Tibial artery (tissue), 4 donors: ENCODE measurements at regions not wholly inside any gene's neighbourhood (a gene's known extent, or its start where the extent isn't known, plus 50 kb on each side); places are given as distances from the start of the nearest gene placed in this dataset.

ENCODE experiments used
- DNase-seq, 2 donors: peaks; one replicate each; pipeline ENCODE4 v3.0.0-alpha.2; 2019
- H3K27ac ChIP-seq, 2 donors: fragments of 200-600 bp; sonication (generic) in 1 of 2; 1 replicate in 1 of 2; 2 replicates in 1 of 2; pipeline ENCODE4 v1.5.1; 2018 to 2019; ENCODE audit warnings: mild to moderate bottlenecking in 1 of 2
- H3K27me3 ChIP-seq, 2 donors: fragments of 200-600 bp; sonication (generic) in 1 of 2; one replicate each; pipeline versions ENCODE4 v1.5.1 to v1.6.0; 2016 to 2019
- H3K36me3 ChIP-seq, 3 donors: fragments of 200-600 bp; sonication (generic) in 2 of 3; one replicate each; pipeline ENCODE4 v1.5.1; 2016 to 2019; ENCODE audit warnings: mild to moderate bottlenecking in 2 of 3
- H3K4me1 ChIP-seq, 4 donors: fragments of 200-600 bp; sonication (generic) in 2 of 4; 1 replicate in 3 of 4; 2 replicates in 1 of 4; pipeline ENCODE4 v1.5.1; 2016 to 2019
- H3K4me3 ChIP-seq, 2 donors: fragments of 200-600 bp; sonication (generic) in 1 of 2; 1 replicate in 1 of 2; 2 replicates in 1 of 2; pipeline ENCODE4 v1.5.1; 2018 to 2019; ENCODE audit warnings: mild to moderate bottlenecking in 2 of 2
- H3K9me3 ChIP-seq, 3 donors: fragments of 200-600 bp; sonication (generic) in 1 of 3; one replicate each; pipeline ENCODE4 v1.5.1; 2016 to 2019
- intact Hi-C: fragments of 100-400 bp; cut with DNase I; formaldehyde crosslinking; loops from one replicate; pipeline ENCODE4 v1.15.0; 2023; ENCODE audit warnings: low total_unique reads
- TF ChIP-seq, protein P1 (sequence below), 2 experiments: fragments of 200-600 bp in 1 of 2; fragments of 450-650 bp in 1 of 2; IDR thresholded peaks; one replicate each; pipeline ENCODE4 v1.5.1; 2017 to 2019; ENCODE audit warnings: antibody characterized with exemption in 2 of 2, mild to moderate bottlenecking in 1 of 2, moderate library complexity in 1 of 2

DNA sequence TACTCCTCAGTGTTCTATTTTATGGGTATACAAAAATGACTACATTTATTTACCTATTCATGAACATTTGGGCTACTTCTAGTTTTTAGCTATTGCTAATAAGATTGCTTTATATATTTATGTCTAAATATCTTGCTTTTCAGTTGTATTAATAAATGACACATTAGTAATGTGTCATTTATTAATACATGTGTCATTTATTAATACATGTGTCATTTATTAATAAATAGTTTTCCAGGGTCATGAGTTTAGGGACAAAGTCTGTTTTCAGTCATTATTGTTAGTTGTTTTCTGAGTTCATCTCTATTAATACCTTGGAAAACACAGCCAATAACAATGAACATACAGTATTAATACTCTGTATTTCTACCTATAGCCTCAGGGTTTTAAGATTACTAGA, 1630.7 kb upstream of the IGFBP7 start:
- Histone ChIP-seq H3K4me1 (no peaks in the 10 kb centered on the region), H3K27ac (no peak overlapping the region), H3K27me3 (no peaks in the 10 kb centered on the region), H3K4me3 (no peak overlapping the region), H3K36me3 (no peaks in the 10 kb centered on the region), H3K9me3 (no peaks in the 10 kb centered on the region)
- intact Hi-C loops: no loop called here
- DNase-seq: no peak
- TF ChIP-seq, protein P1, sequence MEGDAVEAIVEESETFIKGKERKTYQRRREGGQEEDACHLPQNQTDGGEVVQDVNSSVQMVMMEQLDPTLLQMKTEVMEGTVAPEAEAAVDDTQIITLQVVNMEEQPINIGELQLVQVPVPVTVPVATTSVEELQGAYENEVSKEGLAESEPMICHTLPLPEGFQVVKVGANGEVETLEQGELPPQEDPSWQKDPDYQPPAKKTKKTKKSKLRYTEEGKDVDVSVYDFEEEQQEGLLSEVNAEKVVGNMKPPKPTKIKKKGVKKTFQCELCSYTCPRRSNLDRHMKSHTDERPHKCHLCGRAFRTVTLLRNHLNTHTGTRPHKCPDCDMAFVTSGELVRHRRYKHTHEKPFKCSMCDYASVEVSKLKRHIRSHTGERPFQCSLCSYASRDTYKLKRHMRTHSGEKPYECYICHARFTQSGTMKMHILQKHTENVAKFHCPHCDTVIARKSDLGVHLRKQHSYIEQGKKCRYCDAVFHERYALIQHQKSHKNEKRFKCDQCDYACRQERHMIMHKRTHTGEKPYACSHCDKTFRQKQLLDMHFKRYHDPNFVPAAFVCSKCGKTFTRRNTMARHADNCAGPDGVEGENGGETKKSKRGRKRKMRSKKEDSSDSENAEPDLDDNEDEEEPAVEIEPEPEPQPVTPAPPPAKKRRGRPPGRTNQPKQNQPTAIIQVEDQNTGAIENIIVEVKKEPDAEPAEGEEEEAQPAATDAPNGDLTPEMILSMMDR (IDR thresholded peaks at IDR 0.05): no peak

DNA sequence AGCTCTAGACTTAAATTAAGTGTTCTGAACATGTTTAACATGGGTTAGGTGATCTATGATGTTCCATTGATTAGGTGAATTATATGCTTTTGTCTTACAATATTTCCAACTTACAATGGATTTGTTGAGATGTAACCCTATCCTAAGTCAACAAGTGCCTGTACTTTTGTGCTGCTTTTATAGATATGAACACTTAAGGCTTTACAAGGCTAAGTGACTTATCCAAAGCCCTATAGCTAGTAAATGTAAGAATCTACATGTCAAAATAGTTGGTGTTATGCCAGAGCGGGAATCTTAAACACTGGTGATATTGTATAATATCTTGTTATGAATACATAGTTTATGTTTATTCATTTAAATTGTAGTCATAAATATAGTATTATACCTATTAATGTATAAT, 1629.1 kb upstream of the IGFBP7 start:
- no peaks in the 10 kb centered on the region for H3K4me1 ChIP-seq
- TF ChIP-seq, protein P1 (IDR thresholded peaks at IDR 0.05): no peak
- no peaks in the 10 kb centered on the region for H3K27me3 ChIP-seq
- no peak overlapping the region for H3K27ac ChIP-seq
- intact Hi-C loops: no loop called here
- H3K36me3 ChIP-seq: no peaks in the 10 kb centered on the region
- no peak overlapping the region for H3K4me3 ChIP-seq
- DNase-seq: no peak
- no peaks in the 10 kb centered on the region for H3K9me3 ChIP-seq

DNA sequence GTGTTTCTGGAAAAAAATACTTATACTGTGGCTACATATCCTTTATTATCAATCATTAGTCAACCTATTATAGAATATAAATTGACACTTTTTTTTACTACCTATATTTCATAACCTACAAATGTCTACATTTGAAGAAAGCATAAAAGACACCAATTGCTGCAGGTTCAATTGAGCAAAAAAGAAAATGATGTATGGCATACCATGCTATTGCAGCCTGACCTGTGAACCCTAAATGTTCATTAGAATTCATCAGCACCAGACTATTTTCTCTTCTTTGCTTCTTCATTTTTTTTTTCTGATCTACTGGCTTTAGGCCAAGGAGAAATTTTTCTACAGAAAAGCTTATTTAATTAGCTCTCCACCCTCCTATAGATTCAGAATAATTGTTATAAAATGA, 1628.2 kb upstream of the IGFBP7 start:
- Histone ChIP-seq H3K36me3 (no peaks in the 10 kb centered on the region), H3K4me3 (no peak overlapping the region), H3K27me3 (no peaks in the 10 kb centered on the region), H3K9me3 (no peaks in the 10 kb centered on the region), H3K4me1 (no peaks in the 10 kb centered on the region), H3K27ac (no peak overlapping the region)
- no peak for DNase-seq
- TF ChIP-seq, protein P1 (IDR thresholded peaks at IDR 0.05): no peak
- intact Hi-C loops: no loop called here

DNA sequence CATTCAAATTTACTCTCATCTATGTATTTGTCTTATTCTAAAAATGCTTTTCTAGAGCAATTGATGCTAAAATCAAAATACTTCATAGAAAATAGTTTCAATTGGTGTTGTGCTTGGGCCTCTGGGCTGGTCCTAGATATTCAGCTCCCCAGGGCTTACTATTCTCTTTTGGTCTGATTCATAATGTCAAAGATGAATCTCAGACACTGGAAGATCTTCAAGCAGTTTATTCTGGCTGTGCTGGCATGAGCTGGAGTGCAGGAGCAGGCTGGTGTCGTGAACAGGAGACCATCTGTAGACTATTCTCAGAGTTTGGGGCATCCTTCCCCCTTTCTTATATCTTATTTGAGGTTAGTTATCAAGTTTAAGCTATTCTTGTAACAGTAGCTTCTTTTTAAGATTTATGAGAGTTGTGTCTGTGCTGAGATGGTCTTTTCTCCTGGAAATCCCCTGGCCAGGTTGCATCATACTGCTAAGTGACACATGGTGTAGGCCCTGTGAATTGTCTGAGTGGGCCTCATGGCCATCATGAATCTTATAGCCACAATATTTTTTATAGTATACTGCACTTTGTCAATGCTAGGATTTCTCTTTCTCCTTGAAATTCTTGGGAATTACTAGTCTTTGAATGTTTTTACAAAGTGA, 1624.0 kb upstream of the IGFBP7 start:
- Histone ChIP-seq H3K9me3 (no peaks in the 10 kb centered on the region), H3K4me3 (no peak overlapping the region), H3K36me3 (no peaks in the 10 kb centered on the region), H3K27ac (no peak overlapping the region), H3K4me1 (no peaks in the 10 kb centered on the region), H3K27me3 (no peaks in the 10 kb centered on the region)
- intact Hi-C loops: no loop called here
- DNase-seq: no peak
- TF ChIP-seq, protein P1 (IDR thresholded peaks at IDR 0.05): no peak

DNA sequence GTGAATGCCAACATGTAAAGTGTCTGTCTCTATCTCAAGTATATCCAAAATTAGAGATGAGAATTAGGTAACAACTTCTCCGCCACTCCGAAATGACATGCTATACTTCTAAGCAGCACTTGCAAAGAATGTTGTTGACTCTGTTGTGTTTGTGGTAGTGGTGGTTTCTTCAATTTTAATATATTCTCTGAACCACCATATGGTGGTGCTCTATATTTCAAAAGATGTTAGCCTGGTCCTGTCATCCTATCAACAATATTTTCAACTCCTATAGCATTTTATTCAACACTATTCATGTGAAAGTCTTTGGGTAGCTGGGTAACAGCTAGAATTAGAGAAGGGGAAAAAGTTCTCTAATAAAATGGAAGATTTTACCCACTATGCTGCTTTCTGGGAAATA, 1622.8 kb upstream of the IGFBP7 start:
- no peak for DNase-seq
- Histone ChIP-seq H3K36me3 (no peaks in the 10 kb centered on the region), H3K27ac (no peak overlapping the region), H3K4me1 (no peaks in the 10 kb centered on the region), H3K4me3 (no peak overlapping the region), H3K9me3 (no peaks in the 10 kb centered on the region), H3K27me3 (no peaks in the 10 kb centered on the region)
- TF ChIP-seq, protein P1 (IDR thresholded peaks at IDR 0.05): no peak
- intact Hi-C loops: no loop called here

DNA sequence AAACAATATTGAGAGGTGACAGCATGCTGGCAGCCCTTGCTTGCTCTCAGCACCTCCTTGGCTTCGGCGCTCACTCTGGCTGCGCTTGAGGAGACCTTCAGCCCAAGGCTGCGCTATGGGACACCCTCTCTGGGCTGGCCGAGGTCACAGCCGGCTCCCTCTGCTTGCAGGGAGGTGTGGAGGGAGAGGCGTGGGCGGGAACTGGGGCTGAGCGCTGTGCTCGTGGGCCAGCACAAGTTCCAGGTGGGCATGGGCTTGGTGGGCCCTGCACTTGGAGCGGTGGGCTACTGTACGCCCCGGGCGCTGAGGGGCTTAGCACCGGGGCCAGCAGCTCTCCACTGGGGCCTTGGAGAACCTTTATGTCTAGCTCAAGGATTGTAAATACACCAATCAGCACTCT, 1613.8 kb upstream of the IGFBP7 start:
- no peak for DNase-seq
- Histone ChIP-seq H3K4me1 (no peaks in the 10 kb centered on the region), H3K27me3 (no peaks in the 10 kb centered on the region), H3K27ac (no peak overlapping the region), H3K9me3 (no peaks in the 10 kb centered on the region), H3K4me3 (no peak overlapping the region), H3K36me3 (no peaks in the 10 kb centered on the region)
- intact Hi-C loops: no loop called here
- TF ChIP-seq, protein P1 (IDR thresholded peaks at IDR 0.05): no peak
